Calu3 (cell line): ENCODE measurements at regions not wholly inside any gene's neighbourhood (a gene's known extent, or its start where the extent isn't known, plus 50 kb on each side); places are given as distances from the start of the nearest gene placed in this dataset.

Experiments used
- BruUV-seq: library from RNA; stranded (reverse); fragments of 400-500 nt; replicated peaks from 2 replicates; lab custom pipeline; 2021; lab: Mats Ljungman, UMichigan
- CTCF ChIA-PET: fragments of 300-600 bp; sonication (Branson Sonifier 250); formaldehyde crosslinking; loops from one replicate; lab custom pipeline; 2022; ENCODE audit warnings: antibody characterized with exemption; lab: Charles Lee
- DNase-seq: peaks from one replicate; pipeline ENCODE4 v3.0.0; 2022
- H3K27ac Mint-ChIP-seq: one replicate; pipeline ENCODE4 v1.8.0; 2022; ENCODE audit warnings: mixed read lengths; ENCODE audit not compliant: unreplicated experiment
- H3K27me3 Mint-ChIP-seq: one replicate; pipeline ENCODE4 v1.8.0; 2022; ENCODE audit warnings: mixed read lengths; ENCODE audit not compliant: unreplicated experiment
- H3K36me3 Mint-ChIP-seq: one replicate; pipeline ENCODE4 v1.8.0; 2022; ENCODE audit warnings: mild to moderate bottlenecking, moderate library complexity, mixed read lengths; ENCODE audit not compliant: insufficient read depth, unreplicated experiment
- H3K4me1 Mint-ChIP-seq: one replicate; pipeline ENCODE4 v1.8.0; 2022; ENCODE audit warnings: mild to moderate bottlenecking, low read depth, mixed read lengths; ENCODE audit not compliant: unreplicated experiment
- H3K4me3 Mint-ChIP-seq: one replicate; pipeline ENCODE4 v1.8.0; 2022; ENCODE audit warnings: mild to moderate bottlenecking, low read depth, moderate library complexity, mixed read lengths; ENCODE audit not compliant: unreplicated experiment
- H3K9me3 Mint-ChIP-seq: one replicate; pipeline ENCODE4 v1.8.0; 2022; ENCODE audit warnings: low read depth, mixed read lengths; ENCODE audit not compliant: unreplicated experiment
- CTCF ChIP-seq: fragments of 200-600 bp; IDR thresholded peaks from one replicate; pipeline ENCODE4 v1.8.0; 2022; ENCODE audit warnings: antibody characterized with exemption; ENCODE audit not compliant: unreplicated experiment
- intact Hi-C: fragments of 100-400 bp; cut with micrococcal nuclease; formaldehyde crosslinking; loops from one replicate; pipeline ENCODE4 v1.10.0; 2022; ENCODE audit not compliant: unreplicated experiment

- no peaks in the 10 kb centered on the region for H3K9me3 Mint-ChIP-seq
- H3K4me1 Mint-ChIP-seq, result peaks cover 11% of the 10 kb centered on the region
- H3K36me3 Mint-ChIP-seq, result no peaks in the 10 kb centered on the region
- no peak overlapping the region for H3K27ac Mint-ChIP-seq
- intact Hi-C loops, result no loop called here
- CTCF ChIA-PET, result no interaction called here
- BruUV-seq, result no TSS peak
- no peak for DNase-seq
- H3K4me3 Mint-ChIP-seq, result no peak overlapping the region
- peaks cover 2% of the 10 kb centered on the region for H3K27me3 Mint-ChIP-seq
- TF ChIP-seq CTCF, result no peak
These were observed 54.6 kb upstream of the UBR2 start for GRCh38 chr6:42509256-42509655.

- Mint-ChIP-seq H3K27ac (no peak overlapping the region), H3K4me1 (peaks cover 10% of the 10 kb centered on the region), H3K4me3 (no peak overlapping the region), H3K36me3 (no peaks in the 10 kb centered on the region), H3K9me3 (no peaks in the 10 kb centered on the region), H3K27me3 (peaks cover 6% of the 10 kb centered on the region)
- CTCF ChIA-PET, result interaction anchor here (0.6 kb wide), 2 partner anchors 11 to 137 kb away, joined by 3 read pairs; no protein-coding TSS in a partner anchor
- intact Hi-C loops, result no loop called here
- no TSS peak for BruUV-seq
- DNase-seq, result no peak
- no peak for TF ChIP-seq CTCF
These were observed 55.9 kb upstream of the UBR2 start for GRCh38 chr6:42507901-42508300.

GRCh38 chr6:42507195-42507594 lies 55.5 kb upstream of the TRERF1 start:
- Mint-ChIP-seq H3K27ac (no peak overlapping the region), H3K9me3 (no peaks in the 10 kb centered on the region), H3K4me1 (peaks cover 3% of the 10 kb centered on the region), H3K27me3 (peaks cover 13% of the 10 kb centered on the region), H3K36me3 (no peaks in the 10 kb centered on the region), H3K4me3 (no peak overlapping the region)
- no peak for DNase-seq
- intact Hi-C loops, result no loop called here
- CTCF ChIA-PET, result interaction anchor here (0.6 to 0.7 kb wide), 4 partner anchors 10 to 353 kb away, joined by 3 read pairs; no protein-coding TSS in a partner anchor
- no peak for TF ChIP-seq CTCF
- BruUV-seq, result no TSS peak

GRCh38 chr6:42506070-42506469 lies 54.3 kb upstream of the TRERF1 start:
- intact Hi-C loops, result no loop called here

More at GRCh38 chr6:42506070-42506469, 54.3 kb upstream of the TRERF1 start:
- no peaks in the 10 kb centered on the region for H3K4me1 Mint-ChIP-seq
- H3K9me3 Mint-ChIP-seq, result peaks cover 5% of the 10 kb centered on the region
- CTCF ChIA-PET, result interaction anchor here (0.7 kb wide), 1 partner anchor 176 kb away, joined by 5 read pairs; no protein-coding TSS in a partner anchor
- no peak overlapping the region for H3K4me3 Mint-ChIP-seq
- peaks cover 23% of the 10 kb centered on the region for H3K27me3 Mint-ChIP-seq
- DNase-seq, result no peak
- no peaks in the 10 kb centered on the region for H3K36me3 Mint-ChIP-seq
- BruUV-seq, result no TSS peak
- no peak for TF ChIP-seq CTCF
- no peak overlapping the region for H3K27ac Mint-ChIP-seq
